RWPE1 (cell line): ENCODE measurements at regions not wholly inside any gene's neighbourhood (a gene's known extent, or its start where the extent isn't known, plus 50 kb on each side); places are given as distances from the start of the nearest gene placed in this dataset.

ENCODE experiments used
- CTCF ChIA-PET: fragments of 350-600 bp; sonication (Branson Sonifier 250); formaldehyde crosslinking; extraction: SDS; loops from one replicate; lab custom pipeline; 2021; lab: Yijun Ruan, JAX
- POLR2A ChIA-PET: fragments of 400-600 bp; formaldehyde crosslinking; extraction: SDS; loops from one replicate; lab custom pipeline; 2020; ENCODE audit warnings: antibody characterized with exemption; ENCODE audit not compliant: low non-redundant PET; lab: Yijun Ruan, JAX
- DNase-seq: peaks from one replicate; pipeline ENCODE4 v3.0.0; 2012; ENCODE audit warnings: low spot score
- H3K27ac ChIP-seq: fragments of 450-650 bp; 2 replicates; pipeline ENCODE4 v1.5.1; 2017
- CTCF ChIP-seq: fragments of 450-650 bp; conservative IDR thresholded peaks from 2 replicates; pipeline ENCODE4 v1.5.1; 2017; ENCODE audit warnings: low read depth, mild to moderate bottlenecking

DNA sequence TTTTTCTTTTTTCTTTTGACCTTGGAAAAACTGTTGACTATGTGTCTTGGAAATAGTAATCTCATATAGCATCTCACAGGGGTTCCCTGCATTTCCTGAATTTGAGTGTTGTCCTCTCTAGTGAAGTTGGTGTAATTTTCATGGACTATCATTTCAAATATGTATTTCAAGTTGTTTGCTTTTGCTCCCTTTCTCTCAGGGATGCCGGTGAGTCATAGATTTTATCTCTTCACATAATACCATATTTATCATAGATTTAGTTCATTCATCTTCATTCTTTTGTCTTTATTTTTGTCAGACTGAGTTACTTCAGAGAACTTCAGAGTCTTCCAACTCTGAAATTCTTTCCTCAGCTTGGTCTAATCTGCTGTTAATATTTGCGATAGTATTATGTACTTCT lies 1320.6 kb downstream of the LRFN5 start:
- DNase-seq, result no peak
- no peak overlapping the region for H3K27ac ChIP-seq

DNA sequence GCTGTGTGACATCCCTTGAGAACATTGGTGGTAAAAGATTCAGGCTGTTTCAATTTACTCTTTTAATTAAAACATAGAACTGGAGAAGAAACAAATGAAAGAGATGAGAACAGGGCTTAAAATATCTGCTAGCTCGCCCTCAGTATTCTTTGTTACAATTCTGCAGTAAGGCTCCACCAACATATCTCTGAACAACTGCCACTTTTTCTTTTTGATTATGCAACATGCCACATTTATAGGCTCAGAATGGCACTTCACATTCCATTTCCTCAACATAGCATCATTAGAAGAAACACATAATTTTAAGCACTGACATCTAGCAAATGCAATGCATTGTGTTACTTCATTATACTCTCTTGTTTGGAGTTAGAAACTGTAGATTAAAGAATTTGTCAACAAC lies 1315.2 kb downstream of the LRFN5 start:
- no peak for TF ChIP-seq CTCF
- ChIA-PET POLR2A (no interaction called here), CTCF (no interaction called here)
- no peak overlapping the region for H3K27ac ChIP-seq
- DNase-seq, result no peak

More for the DNA sequence above, 1320.6 kb downstream of the LRFN5 start:
- ChIA-PET CTCF (no interaction called here), POLR2A (no interaction called here)
- TF ChIP-seq CTCF, result no peak

DNA sequence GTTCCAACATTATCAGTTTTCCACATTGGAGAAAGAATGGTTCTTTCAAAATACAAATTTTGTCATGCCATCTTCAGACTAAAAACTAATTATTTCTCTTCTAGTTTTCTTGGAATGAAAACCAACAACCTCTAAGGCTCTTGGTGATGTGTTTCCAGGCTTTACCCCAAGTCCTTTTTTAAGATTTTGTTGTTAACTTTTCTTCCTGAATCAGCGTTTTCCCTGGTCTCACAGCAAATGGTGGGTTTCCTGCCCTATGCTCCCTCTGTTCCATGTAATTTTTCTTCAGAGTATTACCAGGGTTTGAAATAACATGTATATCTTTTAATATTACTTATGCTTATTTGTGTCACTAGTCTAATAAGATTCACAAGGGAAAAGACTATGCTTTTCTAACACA lies 1311.9 kb downstream of the LRFN5 start:
- TF ChIP-seq CTCF, result no peak
- ChIA-PET CTCF (no interaction called here), POLR2A (no interaction called here)
- no peak for DNase-seq
- no peak overlapping the region for H3K27ac ChIP-seq

DNA sequence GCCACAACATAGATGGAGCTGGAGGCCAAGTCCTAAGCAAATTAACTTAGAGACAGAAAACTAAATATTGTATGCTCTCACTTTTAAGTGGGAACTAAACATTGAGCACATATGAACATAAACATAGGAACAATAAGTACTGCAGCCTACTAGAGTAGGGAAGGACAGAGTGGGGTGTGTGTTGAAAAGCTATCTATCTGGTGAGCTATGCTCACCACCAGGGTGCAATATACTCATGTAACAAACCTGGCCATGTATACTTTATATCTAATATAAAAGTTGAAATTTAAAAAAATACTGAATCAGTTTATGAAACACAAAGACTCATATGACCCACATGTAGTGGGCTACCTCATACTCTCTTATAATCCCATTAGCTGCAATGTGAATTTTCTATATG lies 1305.0 kb downstream of the LRFN5 start:
- CTCF ChIA-PET, result interaction anchor here (0.5 kb wide), 1 partner anchor 1868 kb away, joined by 3 read pairs; no protein-coding TSS in a partner anchor
- DNase-seq, result no peak
- POLR2A ChIA-PET, result no interaction called here
- TF ChIP-seq CTCF, result no peak
- H3K27ac ChIP-seq, result no peak overlapping the region

- H3K27ac ChIP-seq, result no peak overlapping the region
- no peak for DNase-seq
- TF ChIP-seq CTCF, result no peak
- ChIA-PET POLR2A (no interaction called here), CTCF (no interaction called here)
Measured at GRCh38 chr14:42909659-42910058, 1303.0 kb downstream of the LRFN5 start.

DNA sequence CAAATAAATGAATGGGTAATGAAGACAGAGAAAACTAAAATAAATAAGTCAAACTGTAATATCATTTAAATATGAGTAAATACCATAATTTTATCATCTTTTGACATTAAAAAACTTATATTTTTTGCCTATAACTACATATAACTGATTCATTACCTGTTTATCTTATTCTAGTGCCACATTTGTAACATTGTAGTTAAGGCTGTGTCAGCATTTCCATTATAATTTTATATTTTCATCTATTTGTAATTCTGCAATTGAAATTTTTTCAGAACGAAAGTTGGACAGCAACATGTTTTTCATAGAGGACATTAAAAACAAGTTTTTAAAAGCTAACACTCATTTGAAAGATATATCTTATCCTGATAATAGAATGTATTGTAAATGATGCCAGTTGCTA lies 1286.5 kb downstream of the LRFN5 start:
- ChIA-PET POLR2A (no interaction called here), CTCF (no interaction called here)
- DNase-seq, result no peak
- TF ChIP-seq CTCF, result no peak
- no peak overlapping the region for H3K27ac ChIP-seq

GRCh38 chr14:42884100-42884499 lies 1277.4 kb downstream of the LRFN5 start:
- ChIA-PET CTCF (no interaction called here), POLR2A (no interaction called here)
- no peak for TF ChIP-seq CTCF
- DNase-seq, result peak; percentile 7
- H3K27ac ChIP-seq, result no peak overlapping the region
